ENCODE measurements at regions not wholly inside any gene's neighbourhood (a gene's known extent, or its start where the extent isn't known, plus 50 kb on each side); places are given as distances from the start of the nearest gene placed in this dataset.

DNA sequence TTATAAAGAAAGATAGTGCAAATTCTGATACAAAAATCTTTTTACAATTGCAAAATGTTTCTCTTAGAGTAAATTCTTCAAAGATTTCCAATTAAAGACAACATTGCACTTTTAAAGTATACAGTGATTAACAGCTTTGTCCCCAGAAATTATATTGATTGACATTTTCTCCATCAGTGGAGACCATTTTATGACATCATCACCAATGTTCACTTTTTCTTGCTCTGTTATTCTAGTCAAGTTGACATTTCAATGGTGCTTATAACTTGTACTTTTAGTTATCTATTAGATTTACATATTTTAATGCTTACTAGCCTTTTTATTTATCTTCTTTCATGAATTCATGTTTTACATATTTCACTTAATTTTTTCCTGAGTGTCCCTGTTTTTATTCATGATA lies 524.8 kb downstream of the HAO1 start:
- no peak for DNase-seq (ENCODE audit: low read depth)

DNA sequence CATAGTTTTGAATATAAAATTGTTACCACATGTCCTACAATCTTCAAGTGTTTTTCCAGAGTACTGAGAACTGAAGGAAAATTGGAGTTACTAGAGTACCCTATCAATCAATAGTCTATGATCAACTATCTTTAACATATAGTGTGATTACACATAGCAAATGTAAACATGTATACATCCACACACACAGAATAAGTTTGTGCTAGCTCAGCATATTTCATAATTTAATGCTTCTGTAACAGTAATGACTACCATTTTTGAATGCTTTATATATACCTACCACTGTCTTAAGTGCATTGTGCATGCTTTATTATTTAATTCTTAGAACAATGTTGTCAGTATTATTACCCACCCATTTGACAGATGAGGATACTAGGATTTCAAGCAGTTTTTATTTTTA lies 523.9 kb downstream of the HAO1 start:
- DNase-seq (ENCODE audit: low read depth), result no peak

DNA sequence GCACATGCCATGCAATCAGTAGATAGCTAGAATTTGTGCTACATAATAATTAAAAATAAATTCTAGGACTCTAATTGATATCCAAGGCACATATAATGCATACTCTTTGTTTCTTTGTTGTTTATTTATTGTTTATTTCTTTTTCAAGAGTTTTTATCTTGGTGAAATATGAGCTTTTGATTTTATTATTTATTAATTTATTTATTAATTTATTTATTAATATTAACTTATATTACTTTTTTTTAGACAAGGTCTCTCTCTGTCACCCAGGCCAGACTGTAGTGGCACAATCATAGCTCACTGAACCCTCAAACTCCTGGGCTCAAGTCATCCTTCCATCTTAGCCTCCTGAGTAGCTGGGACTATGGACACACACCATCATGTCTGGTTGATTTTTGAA lies 519.9 kb downstream of the HAO1 start:
- no peak for DNase-seq (ENCODE audit: low read depth)

DNA sequence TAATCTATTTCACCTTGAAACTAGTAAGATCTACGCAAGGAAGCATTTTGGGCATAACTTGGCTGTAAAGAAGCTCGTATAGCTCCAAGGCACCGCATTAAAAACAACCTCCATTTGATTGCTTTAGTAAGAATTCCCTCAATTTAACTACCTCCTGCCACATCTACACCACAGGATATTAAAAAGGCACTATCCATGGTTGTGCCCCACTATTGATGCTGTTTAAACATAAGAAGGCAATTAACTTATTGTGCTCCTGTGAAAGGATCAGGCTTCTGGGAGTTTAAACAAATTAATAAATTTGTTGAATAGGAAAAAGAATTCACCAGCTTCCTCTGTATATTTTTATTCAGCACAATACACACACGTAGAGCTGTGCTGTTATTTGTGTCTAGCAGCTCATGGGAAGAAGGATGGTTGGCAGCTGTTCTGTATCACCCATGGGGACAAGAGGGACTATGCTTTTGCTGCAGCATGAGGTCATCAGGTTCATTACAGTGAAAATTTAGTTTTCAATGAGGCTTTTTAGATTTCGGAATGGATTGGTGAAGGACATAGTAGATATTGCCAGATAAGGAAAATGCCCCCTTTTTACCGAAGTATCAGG lies 513.3 kb downstream of the HAO1 start:
- no peak for DNase-seq (ENCODE audit: low read depth)

DNA sequence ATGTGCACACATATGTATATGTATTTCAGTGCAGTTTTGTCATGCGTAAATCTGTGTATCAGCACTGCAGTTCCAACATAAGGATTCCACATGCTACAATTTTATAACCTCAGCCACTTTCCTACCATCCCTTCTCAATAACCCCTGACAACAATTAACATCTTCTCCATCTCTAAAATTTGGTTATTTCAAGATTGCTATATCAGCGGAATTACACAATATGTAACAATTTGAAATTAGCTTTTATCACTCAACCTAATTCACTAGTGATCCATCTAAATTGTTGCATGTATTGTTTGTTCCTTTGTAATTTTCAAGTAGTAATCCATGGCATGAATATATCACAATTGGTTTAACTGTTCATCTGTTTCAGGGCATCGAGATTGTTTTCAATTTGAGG lies 511.3 kb downstream of the HAO1 start:
- DNase-seq (ENCODE audit: low read depth), result no peak

DNA sequence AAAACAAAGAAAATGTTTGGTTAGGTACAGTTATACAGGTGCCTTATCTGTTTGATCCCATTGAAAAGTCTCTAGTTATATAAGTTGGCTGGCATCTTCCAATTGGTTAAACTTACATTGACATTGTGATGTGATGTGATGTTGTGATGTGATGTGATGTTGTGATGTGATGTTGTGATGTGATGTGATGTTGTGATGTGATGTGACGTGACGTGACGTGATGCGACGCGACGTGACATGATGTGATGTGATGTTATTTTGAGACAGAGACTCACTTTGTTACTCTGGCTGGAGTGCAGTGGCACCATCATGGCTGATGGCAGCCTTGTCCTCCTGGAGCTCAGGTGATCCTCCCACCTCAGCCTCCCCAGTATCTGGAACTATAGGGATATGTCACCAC lies 507.6 kb downstream of the HAO1 start:
- no peak for DNase-seq (ENCODE audit: low read depth)

DNA sequence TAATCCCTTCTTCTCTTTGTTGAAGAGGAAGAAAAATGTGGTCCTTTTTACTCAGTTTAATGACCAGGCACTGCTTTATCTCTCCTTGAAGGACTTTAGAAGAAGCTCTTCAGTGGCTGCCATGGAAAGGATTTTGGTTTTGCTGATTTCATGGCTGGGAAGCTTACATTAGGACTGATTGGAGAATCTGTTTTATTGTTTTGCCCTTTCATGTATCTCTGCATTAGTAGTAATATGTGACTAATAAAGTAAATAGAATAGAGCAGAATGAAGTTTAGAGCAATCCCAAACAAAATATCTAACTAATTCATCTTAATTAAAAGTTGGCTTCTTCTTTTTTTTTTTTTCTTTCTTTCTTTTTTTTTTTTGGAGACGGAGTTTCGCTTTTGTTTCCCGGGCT lies 502.9 kb downstream of the HAO1 start:
- DNase-seq (ENCODE audit: low read depth), result no peak

DNA sequence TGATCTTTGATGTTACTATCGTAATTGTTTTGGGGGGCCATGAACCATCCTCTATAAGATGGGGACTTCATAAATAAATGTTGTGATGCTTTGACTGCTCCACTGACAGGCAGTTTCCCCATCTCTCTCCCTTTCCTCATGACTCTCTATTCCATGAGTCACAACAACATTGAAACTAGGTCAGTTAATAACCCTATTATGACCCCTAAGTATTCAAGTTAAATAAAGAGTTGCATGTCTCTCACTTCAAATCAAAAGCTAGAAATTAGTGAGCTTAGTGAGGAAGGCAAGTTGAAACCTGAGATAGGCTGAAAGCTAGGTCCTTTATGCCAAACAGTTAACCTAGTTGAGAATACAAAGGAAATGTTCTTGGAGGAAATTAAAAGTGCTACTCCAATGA lies 491.0 kb downstream of the HAO1 start:
- no peak for DNase-seq (ENCODE audit: low read depth)

DNA sequence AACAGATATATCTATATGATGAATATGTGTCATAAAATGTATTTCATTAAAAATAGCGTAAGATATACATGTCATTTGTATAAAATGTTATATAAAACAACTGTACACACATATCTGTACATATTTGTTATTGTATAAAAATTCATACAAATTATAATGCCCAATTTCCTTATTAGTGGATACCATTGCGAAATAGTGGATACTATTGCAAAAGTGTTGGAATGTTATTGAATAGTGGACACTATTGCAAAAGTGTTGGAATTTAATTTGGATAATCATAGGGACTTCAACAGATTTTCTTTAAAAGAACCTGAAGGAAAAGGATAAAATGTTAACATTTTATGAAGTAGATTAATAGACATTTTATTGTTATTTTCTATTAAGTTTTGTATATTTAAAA lies 487.4 kb downstream of the HAO1 start:
- DNase-seq (ENCODE audit: low read depth), result no peak

DNA sequence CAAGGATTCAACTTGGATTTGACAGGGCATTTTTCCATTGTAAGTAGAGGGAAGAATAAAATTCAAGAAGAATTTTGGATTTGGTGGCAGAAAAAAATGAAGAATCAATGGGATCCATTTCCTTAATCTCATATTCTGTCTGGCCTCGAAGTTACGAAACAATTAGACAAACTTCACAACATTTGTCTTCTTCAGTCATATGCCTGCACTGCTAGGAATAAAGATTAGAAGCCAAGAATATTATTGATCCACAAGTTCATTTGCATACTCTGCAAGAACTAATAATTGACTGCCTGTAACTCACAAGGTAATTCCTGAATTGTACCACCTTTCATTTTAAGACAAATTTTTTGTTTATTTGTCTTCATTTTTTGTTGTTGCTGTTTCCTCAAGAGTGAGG lies 486.2 kb downstream of the HAO1 start:
- no peak for DNase-seq (ENCODE audit: low read depth)

DNA sequence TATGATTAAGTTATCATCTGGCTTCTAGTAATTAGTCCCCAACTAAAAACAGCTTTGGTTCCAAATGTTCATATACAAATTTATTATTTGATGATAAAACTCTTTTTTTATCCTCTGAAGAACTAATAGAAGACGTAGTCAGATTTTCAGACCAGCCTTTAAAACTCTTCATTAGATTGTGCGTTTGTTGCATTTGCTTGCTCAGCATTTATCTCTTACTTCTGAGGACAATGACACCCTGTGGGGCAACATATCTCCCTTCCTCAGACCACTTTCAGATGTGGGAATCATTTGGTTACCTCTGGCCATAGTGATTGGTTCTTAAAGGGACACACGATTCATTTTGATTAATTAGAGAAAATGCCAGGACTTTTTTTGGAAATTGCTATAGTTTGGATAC lies 481.8 kb downstream of the HAO1 start:
- no peak for DNase-seq (ENCODE audit: low read depth)

DNA sequence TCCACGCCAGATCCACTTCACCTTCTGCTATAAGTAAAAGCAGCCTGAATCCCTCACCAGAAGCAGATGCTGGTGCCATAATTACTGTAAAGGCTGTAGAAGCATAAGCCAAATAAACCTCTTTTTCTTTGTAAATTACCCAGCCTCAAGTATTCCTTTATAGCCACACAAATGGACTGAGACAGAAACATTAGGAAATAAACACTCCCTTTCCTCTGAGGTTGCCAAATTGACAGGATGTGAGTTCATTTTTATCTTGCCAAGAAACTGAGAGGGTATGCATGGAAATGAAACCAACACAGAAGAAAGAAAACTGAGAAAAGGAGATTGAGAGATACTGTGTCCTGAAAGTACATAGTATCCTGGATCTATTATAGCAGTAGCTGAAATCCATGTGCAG lies 481.2 kb downstream of the HAO1 start:
- no peak for DNase-seq (ENCODE audit: low read depth)

DNA sequence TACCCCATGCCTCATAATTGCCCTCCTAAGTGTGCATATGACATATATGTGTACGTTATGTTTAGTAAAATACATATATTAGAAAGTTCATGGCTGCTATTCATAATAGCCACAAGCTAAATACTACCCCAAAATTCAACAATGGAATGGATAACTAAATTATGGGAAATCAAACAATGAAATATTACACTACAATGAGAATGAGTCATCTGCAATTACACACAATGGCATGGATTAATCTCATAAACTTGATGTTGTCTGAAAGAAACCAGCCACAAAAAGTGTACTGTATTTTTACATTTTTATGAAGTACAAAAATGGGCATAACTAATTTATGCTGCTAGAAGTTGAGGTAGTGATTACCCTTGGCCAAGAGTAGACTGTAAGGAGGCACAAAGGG lies 477.0 kb downstream of the HAO1 start:
- DNase-seq (ENCODE audit: low read depth), result no peak

DNA sequence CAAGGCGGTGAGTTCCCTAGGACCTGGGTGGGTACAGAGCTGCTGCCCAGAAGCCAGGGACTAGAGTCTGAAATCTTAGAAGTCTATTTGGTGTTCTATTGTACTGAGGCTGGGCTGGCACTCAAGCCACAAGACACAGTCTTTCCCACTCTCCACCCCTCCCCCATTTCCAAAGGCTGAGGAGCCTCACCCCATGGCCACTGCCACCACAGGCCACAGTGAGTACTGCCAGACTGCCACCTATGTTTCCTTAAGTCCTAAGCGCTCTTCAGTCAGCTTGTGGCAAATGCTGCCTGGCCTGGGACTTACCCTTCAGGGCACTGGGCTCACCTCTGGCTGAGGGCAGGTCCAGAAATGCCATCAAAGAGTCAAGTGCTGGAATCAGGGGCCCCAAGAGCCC lies 469.3 kb downstream of the HAO1 start:
- no peak for DNase-seq (ENCODE audit: low read depth)

DNA sequence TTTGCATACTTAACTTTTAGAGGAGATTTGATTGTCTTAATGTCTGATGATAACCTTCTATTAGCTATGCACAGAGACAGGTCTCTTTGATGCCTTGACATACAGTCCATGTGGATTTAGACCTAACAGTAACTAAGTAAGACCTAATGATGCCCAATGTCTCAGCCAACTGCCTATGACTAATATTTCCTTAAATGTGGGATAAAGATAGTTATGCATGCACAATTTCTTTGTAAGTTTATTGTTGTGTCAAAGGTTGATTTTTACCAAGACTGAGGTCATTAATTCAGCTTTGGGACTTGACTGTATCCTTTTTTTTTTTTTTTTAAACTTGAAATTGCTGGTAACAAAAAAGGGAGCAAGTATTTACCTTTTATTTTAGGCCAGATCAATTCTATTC lies 450.0 kb downstream of the HAO1 start:
- no peak for DNase-seq (ENCODE audit: low read depth)

DNA sequence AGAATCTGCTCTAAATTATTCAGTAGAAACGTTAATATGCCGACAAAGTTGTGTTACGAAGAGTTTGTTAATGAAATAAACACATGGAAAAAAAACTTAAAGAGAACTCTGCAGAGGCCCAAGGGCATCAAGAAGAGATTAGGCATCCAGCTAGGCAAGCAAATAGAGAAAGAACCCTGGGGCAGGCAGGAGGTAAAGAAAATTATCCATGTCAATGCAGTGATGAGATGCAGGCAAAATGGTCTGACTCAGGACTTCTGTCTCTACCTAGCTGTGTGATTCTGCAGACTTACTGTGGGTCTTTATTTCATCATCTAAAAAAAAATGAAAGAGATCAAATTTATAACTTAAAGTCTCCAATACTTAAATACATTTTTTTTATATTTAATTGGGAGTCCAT lies 448.0 kb downstream of the HAO1 start:
- no peak for DNase-seq (ENCODE audit: low read depth)

DNA sequence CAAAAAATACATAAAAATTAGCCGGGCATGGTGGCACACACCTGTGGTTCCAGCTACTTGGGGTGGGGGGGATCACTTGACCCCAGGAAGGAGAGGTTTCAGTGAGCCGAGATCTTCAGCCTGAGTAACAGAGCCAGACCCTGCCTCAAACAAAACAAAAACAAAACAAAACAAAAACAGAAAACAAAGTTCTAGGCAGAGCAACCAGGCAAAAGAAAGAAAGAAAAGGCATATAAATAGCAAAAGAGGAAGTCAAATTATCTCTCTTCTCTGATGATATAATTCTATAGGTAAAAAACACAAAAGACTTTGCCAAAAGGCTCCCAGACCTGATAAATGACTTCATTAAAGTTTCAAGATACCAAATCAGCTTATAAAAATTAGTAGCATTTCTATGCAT lies 446.9 kb downstream of the HAO1 start:
- no peak for DNase-seq (ENCODE audit: low read depth)

DNA sequence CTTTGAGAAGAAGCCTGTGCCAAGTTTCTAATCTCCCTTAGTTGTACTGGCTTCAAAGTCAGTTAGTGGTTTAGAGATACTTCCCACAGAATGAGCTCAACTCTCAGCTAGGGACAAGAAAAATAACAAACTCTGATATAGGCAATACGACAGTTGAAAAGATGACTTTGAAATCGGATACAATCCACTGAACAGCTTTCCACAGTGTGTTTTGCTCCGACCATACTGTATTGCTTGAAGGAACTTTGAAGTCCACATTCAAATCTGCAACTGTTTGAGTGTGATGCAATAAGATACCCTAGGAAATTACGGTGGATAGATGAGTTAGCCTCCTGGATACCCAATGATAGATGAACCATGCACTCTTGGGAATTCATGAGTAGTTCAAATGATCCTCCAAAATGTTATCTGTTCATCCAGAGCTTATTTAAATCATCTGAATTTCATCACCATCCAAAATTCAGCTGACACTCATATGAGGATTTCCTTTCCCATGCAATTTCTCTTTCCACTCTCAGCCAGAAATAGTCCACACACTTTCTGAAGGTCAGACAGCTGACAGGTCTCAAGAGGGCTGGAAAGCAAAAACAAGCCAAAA lies 443.8 kb downstream of the HAO1 start:
- peak; percentile 56 for DNase-seq (ENCODE audit: low read depth)

DNA sequence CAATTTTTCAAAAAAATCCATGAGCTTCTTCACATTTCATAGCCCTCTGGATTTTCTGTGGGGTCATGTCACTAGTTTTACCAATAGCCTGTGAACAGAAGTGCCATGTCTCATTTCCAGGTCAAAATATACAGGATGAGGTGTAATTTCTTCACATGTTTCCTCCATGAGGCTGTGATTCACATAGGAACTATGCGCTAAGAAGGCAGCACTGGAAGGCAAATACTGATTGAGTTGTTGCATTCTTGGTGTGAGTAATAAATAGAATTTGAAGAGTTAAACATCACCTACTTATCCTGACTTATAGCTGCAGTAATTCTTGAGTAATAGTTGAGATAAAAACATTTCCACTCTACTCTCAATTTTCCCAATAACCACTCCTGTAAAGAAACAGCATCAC lies 442.3 kb downstream of the HAO1 start:
- DNase-seq (ENCODE audit: low read depth), result peak; percentile 88

DNA sequence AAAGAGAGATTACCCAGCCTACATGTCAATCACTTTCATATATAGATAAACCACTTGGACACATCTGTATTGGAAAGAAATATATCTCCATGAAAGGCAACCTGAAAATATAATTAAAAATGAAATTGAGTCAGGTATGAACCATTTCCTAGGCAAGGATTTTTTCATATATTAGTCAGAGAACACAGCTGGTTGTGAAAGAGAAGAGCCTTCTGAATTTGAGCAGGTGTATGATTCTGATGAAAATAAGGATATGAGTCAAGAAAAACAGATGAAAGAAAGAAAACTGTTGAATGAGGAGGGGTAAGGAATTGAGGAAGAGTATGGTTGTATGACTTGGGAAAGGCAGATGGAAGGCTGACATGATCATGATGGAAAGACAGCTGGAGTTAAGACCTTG lies 441.1 kb downstream of the HAO1 start:
- no peak for DNase-seq (ENCODE audit: low read depth)

DNA sequence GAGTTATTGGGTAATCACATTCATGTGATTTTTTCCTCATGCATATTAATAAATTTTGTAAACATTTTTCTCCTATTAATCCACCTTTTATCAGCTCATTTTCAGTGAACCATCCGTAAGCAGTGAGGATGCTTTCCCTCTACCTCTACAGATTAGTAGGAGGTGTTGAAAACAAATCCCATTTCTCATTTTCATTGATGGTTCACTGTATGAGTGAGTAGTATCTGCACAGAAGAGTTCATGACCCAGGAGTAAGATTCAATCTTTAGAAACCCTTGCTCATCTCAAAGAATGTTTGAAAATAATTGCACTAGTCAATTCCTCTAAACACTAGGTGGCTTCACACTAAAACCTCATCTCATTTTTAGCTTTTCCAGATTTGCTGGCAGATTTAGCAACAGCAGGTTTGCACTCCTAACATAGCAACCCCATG lies 440.0 kb downstream of the HAO1 start:
- DNase-seq (ENCODE audit: low read depth), result no peak

DNA sequence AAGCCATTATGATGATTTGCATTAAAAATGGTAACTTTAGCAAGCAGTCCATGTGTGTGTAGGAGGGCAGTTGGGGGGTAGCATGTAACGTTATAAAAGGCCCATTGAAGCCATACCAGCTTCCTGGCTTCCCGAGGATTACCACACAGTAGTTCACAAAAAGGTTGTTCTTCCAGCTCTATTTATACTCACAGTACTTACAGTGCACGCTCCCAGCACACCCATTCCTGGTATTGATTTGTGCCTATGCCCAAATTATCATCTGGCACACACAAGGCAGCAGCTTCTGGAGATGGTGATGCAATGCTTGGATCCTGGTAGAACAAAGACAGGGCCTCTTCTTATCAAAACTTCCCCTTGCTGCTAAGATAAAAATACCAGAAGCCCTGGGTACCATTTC lies 436.8 kb downstream of the HAO1 start:
- no peak for DNase-seq (ENCODE audit: low read depth)

DNA sequence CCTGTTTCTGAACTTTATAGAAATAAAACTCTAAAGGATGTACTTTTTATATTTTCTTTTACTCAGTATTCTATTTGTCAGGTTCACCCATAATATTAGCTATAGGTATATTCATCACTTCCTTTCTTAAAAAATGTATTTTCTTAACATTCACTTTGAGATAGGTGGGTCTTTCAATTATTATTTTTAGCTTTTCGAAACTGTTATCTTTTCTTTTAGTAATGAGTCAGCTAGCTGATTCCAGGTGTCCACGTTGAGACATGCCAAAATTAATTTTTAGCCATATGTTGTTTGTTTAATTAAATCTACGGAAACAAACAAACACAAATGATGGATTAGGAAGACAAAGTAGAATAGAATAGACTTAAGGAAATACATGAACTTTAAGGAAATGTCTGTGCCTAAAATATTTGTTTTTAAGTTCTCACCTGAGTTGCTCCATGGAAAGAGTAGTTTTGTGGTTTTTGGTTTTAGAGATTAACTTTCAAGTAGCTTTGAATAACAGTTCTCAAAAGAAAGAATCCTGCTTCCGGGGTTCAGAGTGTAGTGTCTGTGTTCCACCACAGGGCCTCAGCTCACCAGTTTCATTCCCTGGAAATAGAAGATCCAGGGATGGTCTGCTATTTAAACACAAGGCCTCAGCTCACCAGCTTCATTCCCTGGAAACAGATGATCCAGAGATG lies 435.0 kb downstream of the HAO1 start:
- DNase-seq (ENCODE audit: low read depth), result no peak

DNA sequence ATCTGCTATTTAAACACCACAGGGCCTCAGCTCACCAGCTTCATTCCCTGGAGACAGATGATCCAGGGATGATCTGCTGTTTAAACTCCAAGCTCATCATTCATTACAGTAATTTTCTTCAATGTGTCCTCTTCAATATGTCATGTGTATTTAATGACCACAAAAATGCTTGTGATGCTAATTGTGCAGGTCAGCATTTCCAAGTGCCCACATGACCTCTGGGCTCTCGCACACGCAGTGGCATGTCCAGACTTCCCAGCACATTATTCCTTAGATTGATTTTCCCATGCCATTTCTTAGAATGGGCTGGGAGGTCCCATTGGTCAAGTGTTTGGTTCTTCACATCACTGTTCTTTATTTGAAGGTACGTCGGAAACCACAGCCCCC lies 434.4 kb downstream of the HAO1 start:
- DNase-seq (ENCODE audit: low read depth), result no peak
